GM23248 (cell line): ENCODE measurements at regions not wholly inside any gene's neighbourhood (a gene's known extent, or its start where the extent isn't known, plus 50 kb on each side); places are given as distances from the start of the nearest gene placed in this dataset.
"Not testable (repeated sequence)": the region's sequence is repeated elsewhere in the genome, so short reads cannot be mapped to it uniquely, and the experiment has no call there.

Experiments used
- DNase-seq: peaks from one replicate; pipeline ENCODE4 v3.0.0-alpha.2; 2015
- H2AFZ ChIP-seq: fragments of 200-600 bp; sonication (generic); 2 replicates; pipeline ENCODE4 v1.6.1; 2016; ENCODE audit warnings: antibody characterized with exemption
- H3F3A ChIP-seq: fragments of 200-600 bp; sonication (generic); 2 replicates; pipeline ENCODE4 v1.6.1; 2016; ENCODE audit warnings: mild to moderate bottlenecking, antibody characterized with exemption, mixed run types; ENCODE audit not compliant: insufficient read depth
- H3K27ac ChIP-seq: fragments of 200-600 bp; sonication (generic); 2 replicates; pipeline ENCODE4 v1.5.1; 2016; ENCODE audit warnings: mild to moderate bottlenecking
- H3K27me3 ChIP-seq: fragments of 200-600 bp; sonication (generic); replicated peaks from 2 replicates; pipeline ENCODE4 v1.6.1; 2016; ENCODE audit warnings: mild to moderate bottlenecking; ENCODE audit not compliant: insufficient read depth
- H3K36me3 ChIP-seq: fragments of 200-600 bp; sonication (generic); 2 replicates; pipeline ENCODE4 v1.6.1; 2016; ENCODE audit warnings: low read depth, mild to moderate bottlenecking
- H3K4me1 ChIP-seq: fragments of 200-600 bp; sonication (generic); 2 replicates; pipeline ENCODE4 v1.6.1; 2016; ENCODE audit warnings: mild to moderate bottlenecking; ENCODE audit not compliant: insufficient read depth
- H3K4me2 ChIP-seq: fragments of 200-600 bp; sonication (generic); one replicate; pipeline ENCODE4 v1.6.1; 2016; ENCODE audit warnings: mild to moderate bottlenecking; ENCODE audit not compliant: unreplicated experiment
- H3K4me3 ChIP-seq: fragments of 200-600 bp; sonication (generic); 2 replicates; pipeline ENCODE4 v1.5.1; 2016; ENCODE audit warnings: mild to moderate bottlenecking
- H3K79me2 ChIP-seq: fragments of 200-600 bp; sonication (generic); 2 replicates; pipeline ENCODE4 v1.6.1; 2016; ENCODE audit warnings: mild to moderate bottlenecking; ENCODE audit not compliant: insufficient read depth
- H3K9ac ChIP-seq: fragments of 200-600 bp; sonication (generic); 2 replicates; pipeline ENCODE4 v1.6.1; 2016; ENCODE audit warnings: mild to moderate bottlenecking
- H3K9me2 ChIP-seq: fragments of 200-600 bp; sonication (generic); 2 replicates; pipeline ENCODE4 v1.6.1; 2016; ENCODE audit warnings: mixed run types, mild to moderate bottlenecking, moderate library complexity; ENCODE audit not compliant: insufficient read depth
- H3K9me3 ChIP-seq: fragments of 200-600 bp; sonication (generic); one replicate; pipeline ENCODE4 v1.6.1; 2017; ENCODE audit warnings: low read depth
- H4K20me1 ChIP-seq: fragments of 200-600 bp; sonication (generic); 2 replicates; pipeline ENCODE4 v1.6.0; 2016; ENCODE audit not compliant: insufficient read depth
- EZH2 ChIP-seq: fragments of 200-600 bp; sonication (generic); IDR thresholded peaks from 2 replicates; pipeline ENCODE4 v1.6.1; 2018; ENCODE audit warnings: antibody characterized with exemption, mild to moderate bottlenecking; ENCODE audit not compliant: insufficient read depth, poor library complexity, severe bottlenecking
- EZH2phosphoT487 ChIP-seq: fragments of 200-600 bp; sonication (generic); IDR thresholded peaks from 2 replicates; pipeline ENCODE4 v1.6.1; 2018; ENCODE audit warnings: antibody characterized with exemption, moderate library complexity, mild to moderate bottlenecking, low read depth; ENCODE audit not compliant: insufficient read depth
- WGBS, 2 experiments: methylation state at CpG; one replicate each; pipeline ENCODE4 v1.1.6; 2015 to 2017; ENCODE audit warnings: low lambda C conversion rate in 2 of 2, low coverage in 1 of 2; ENCODE audit errors: missing lambda C conversion rate in 2 of 2; 5-methylcytosine and 5-hydroxymethylcytosine counted together
- in situ Hi-C: fragments of 300-500 bp; cut with MboI; formaldehyde crosslinking; loops from 2 replicates; pipeline ENCODE4 v1.15.0; 2020

DNA sequence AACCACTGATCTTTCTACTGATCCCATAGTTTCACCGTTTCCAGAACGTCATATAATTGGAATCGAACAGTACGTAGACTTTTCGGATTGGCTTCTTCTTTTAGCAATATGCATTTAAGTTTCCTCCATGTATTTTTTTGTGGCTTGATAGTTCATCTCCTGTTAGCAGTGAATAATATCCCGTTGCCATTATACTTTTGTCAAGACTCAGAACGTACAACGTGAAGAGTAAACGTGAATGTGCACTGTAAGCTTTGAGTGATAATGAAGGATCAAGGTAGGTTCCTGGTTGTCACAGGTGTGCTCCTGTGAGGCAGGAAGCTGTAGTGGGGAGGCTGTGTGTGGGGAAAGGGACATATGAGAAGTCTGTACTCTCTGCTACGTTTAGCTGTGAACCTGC lies 1463.7 kb downstream of the FOXD4L5 start:
- H3K4me2 ChIP-seq, H2AFZ ChIP-seq, H3K27ac ChIP-seq, H3F3A ChIP-seq, H3K9me3 ChIP-seq, H4K20me1 ChIP-seq, H3K9ac ChIP-seq, H3K27me3 ChIP-seq, in situ Hi-C loops, H3K4me3 ChIP-seq, H3K9me2 ChIP-seq, H3K79me2 ChIP-seq, DNase-seq, H3K36me3 ChIP-seq, H3K4me1 ChIP-seq: not testable (repeated sequence)
- WGBS, 2 experiments, result 45 to 47% methylated on average over 10 of the region's 10 CpGs

DNA sequence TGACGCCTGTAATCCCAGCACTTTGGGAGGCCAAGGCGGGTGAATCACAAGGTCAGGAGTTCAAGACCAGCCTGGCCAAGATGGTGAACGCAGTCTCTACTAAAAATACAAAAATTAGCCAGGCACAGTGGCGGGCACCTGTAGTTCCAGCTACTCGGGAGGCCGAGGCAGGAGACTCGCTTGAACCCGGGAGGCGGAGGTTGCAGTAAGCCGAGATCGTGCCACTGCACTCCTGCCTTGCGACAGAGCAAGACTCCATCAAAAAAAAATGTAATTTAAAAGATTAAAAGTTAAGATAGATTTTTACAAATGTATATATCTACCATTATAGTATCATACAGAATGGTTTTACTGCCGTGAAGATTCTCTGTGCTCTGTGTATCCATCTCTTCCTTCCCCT lies 1464.1 kb downstream of the FOXD4L5 start:
- H3K4me1 ChIP-seq, H3K36me3 ChIP-seq, H4K20me1 ChIP-seq, H3K27me3 ChIP-seq, H3K4me3 ChIP-seq, H3K79me2 ChIP-seq, H2AFZ ChIP-seq, H3K27ac ChIP-seq, H3F3A ChIP-seq, in situ Hi-C loops, H3K9me2 ChIP-seq, H3K9ac ChIP-seq, H3K9me3 ChIP-seq, DNase-seq, H3K4me2 ChIP-seq: not testable (repeated sequence)
- 64 to 66% methylated on average over 13 of the region's 13 CpGs for WGBS, 2 experiments

DNA sequence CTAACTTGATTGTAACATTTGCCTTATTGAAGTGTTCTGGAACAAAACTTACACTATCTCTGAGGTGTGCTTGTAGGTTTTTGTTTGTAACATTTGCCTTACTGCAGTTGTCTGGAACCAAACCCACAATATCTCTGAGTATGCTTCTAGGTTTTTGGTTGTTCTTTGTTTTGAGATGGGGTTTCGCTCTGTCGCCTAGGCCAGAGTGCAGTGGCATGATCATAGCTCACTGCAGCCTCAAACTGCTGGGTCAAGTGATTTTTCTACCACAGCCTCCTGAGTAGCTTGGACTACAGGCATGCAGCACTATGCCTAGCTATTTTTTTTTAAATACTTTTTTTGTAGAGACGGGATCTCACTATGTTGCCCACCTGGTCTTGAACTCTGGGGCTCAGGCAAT lies 1464.6 kb downstream of the FOXD4L5 start:
- in situ Hi-C loops, H3K27me3 ChIP-seq, DNase-seq, H2AFZ ChIP-seq, H3K79me2 ChIP-seq, H3F3A ChIP-seq, H3K4me1 ChIP-seq, H3K9ac ChIP-seq, H3K4me3 ChIP-seq, H3K9me3 ChIP-seq, H3K27ac ChIP-seq, H3K36me3 ChIP-seq, H4K20me1 ChIP-seq, H3K9me2 ChIP-seq, H3K4me2 ChIP-seq: not testable (repeated sequence)
- WGBS, 2 experiments, result 62 to 65% methylated on average over 3 of the region's 3 CpGs

DNA sequence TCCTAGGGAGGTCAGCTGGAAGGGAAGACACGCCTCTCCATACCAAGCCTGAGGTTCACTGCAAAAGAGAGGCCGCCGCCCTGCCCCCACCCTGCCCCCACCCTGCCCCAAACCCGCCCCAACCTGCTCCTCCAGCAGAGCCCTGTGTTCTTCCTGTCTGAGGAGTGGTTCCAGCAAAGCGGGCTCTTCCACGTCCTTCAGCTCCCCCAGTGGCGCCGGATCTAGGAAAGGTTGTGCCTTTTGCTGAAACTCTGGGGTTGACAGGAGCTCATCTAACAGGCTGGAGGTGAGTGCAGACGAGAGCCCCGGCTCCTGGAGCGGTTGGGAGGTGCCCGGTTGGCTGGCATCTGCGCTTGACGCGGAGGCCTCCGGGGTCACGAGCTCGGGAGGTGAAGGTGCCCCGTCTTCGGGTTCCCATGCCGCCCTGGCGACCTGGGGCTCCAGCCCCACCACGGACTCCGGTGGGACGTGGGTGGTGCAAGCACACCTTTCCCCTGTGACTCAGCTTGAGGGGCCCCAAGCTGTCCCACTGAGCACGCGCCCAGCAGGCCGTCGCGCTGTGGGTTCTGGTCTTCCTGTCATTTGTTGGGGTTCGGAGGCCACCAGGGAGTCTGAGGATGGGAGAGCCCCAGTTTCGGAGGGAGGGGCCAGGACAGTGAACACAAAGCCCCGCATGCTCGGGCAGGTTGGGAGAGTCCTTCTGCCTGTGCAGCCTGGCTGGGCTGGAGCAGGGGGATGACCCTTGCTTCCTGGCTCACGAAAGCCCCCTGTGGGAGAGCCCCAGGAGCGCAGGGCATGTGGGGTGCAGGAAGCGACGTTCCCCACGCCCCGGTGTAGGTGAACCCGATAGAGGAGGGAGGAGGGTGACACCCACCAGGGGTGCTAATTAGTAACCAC lies 1467.1 kb downstream of the FOXD4L5 start:
- Histone ChIP-seq H3K27ac (no peak overlapping the region), H3K36me3 (no peaks in the 10 kb centered on the region), H3K9ac (no peak overlapping the region), H3F3A (no peaks in the 10 kb centered on the region), H3K4me2 (no peak overlapping the region), H3K9me2 (no peaks in the 10 kb centered on the region), H3K4me3 (peak overlapping the region; percentile 71), H4K20me1 (no peaks in the 10 kb centered on the region), H3K27me3 (no peaks in the 10 kb centered on the region), H3K4me1 (no peaks in the 10 kb centered on the region), H3K79me2 (no peaks in the 10 kb centered on the region), H3K9me3 (no peaks in the 10 kb centered on the region), H2AFZ (peak overlapping the region; percentile 43)
- TF ChIP-seq EZH2 (no peak), EZH2phosphoT487 (no peak)
- WGBS, 2 experiments, result 19 to 23% methylated on average over 39 to 41 of the region's 41 CpGs
- in situ Hi-C loops, result no loop called here
- DNase-seq, result peak; percentile 35
